Endothelial cell of umbilical vein (primary cell): ENCODE measurements at regions not wholly inside any gene's neighbourhood (a gene's known extent, or its start where the extent isn't known, plus 50 kb on each side); places are given as distances from the start of the nearest gene placed in this dataset.

ENCODE experiments used
- BruUV-seq: library from RNA; stranded (reverse); fragments of 400-500 nt; replicated peaks from 2 replicates; lab custom pipeline; 2021; lab: Mats Ljungman, UMichigan
- CTCF ChIA-PET: fragments of 300-600, 350-600 bp; sonication (Branson Sonifier 250); formaldehyde crosslinking; loops from one replicate; lab custom pipeline; 2021; ENCODE audit warnings: antibody characterized with exemption, inconsistent platforms; lab: Charles Lee
- POLR2A ChIA-PET: fragments of 300-600, 350-600 bp; sonication (Branson Sonifier 250); formaldehyde crosslinking; loops from one replicate; lab custom pipeline; 2021; ENCODE audit warnings: antibody characterized with exemption, inconsistent platforms; lab: Charles Lee
- DNase-seq: peaks from one replicate; pipeline ENCODE4 v3.0.0-alpha.2; 2011; ENCODE audit warnings: low read depth, low spot score
- FAIRE-seq: peaks from 2 replicates; lab custom pipeline; 2011; peaks lifted over from hg19 to GRCh38; lab: Jason Lieb, UNC
- H2AFZ ChIP-seq: 2 replicates; pipeline ENCODE4 v1.6.0; 2012; ENCODE audit warnings: low read depth, low read length, control low read depth, inconsistent platforms
- H3K27ac ChIP-seq: 2 replicates; pipeline ENCODE4 v1.5.1; 2011; ENCODE audit warnings: low read depth, mild to moderate bottlenecking, control low read depth, low read length, moderate library complexity; ENCODE audit not compliant: insufficient read depth
- H3K27me3 ChIP-seq, 2 experiments: 2 replicates each; pipeline versions ENCODE4 v1.6.0 to v1.6.1; 2011; ENCODE audit warnings: low read length in 2 of 2, mixed read lengths in 1 of 2; ENCODE audit not compliant: control insufficient read depth in 2 of 2, insufficient read depth in 2 of 2
- H3K36me3 ChIP-seq, 2 experiments: 2 replicates in 1 of 2; 3 replicates in 1 of 2; pipeline ENCODE4 v1.5.1; 2011; ENCODE audit warnings: low read length in 2 of 2, mild to moderate bottlenecking in 1 of 2, moderate library complexity in 1 of 2; ENCODE audit not compliant: control insufficient read depth in 2 of 2, insufficient read depth in 2 of 2; ENCODE audit errors: extremely low read depth in 1 of 2
- H3K4me1 ChIP-seq: 3 replicates; pipeline ENCODE4 v1.5.1; 2011; ENCODE audit warnings: mild to moderate bottlenecking, low read length; ENCODE audit not compliant: control insufficient read depth, insufficient read depth; ENCODE audit errors: extremely low read depth
- H3K4me2 ChIP-seq: 2 replicates; pipeline ENCODE4 v1.6.1; 2011; ENCODE audit warnings: low read length, control low read depth, mixed read lengths; ENCODE audit not compliant: insufficient read depth
- H3K4me3 ChIP-seq, 3 experiments: fragments of 200-600 bp in 1 of 3; sonication (generic), shearing (Covaris generic) in 1 of 3; replicated peaks in 1 of 3; 2 replicates each; pipeline ENCODE4 v1.5.1; 2011 to 2016; ENCODE audit warnings: control low read depth in 3 of 3, low read length in 3 of 3, mild to moderate bottlenecking in 2 of 3, inconsistent platforms in 1 of 3, low read depth in 1 of 3, moderate library complexity in 1 of 3; ENCODE audit not compliant: insufficient read depth in 1 of 3
- H3K79me2 ChIP-seq: 2 replicates; pipeline ENCODE4 v1.6.0; 2012; ENCODE audit warnings: low read length, inconsistent platforms; ENCODE audit not compliant: control insufficient read depth, insufficient read depth
- H3K9ac ChIP-seq: replicated peaks from 2 replicates; pipeline ENCODE3; 2011; ENCODE audit warnings: low read length, control low read depth; ENCODE audit not compliant: insufficient read depth; ENCODE audit errors: extremely low read depth
- H3K9me1 ChIP-seq: replicated peaks from 3 replicates; pipeline ENCODE4 v1.6.0; 2011; ENCODE audit warnings: mild to moderate bottlenecking, low read length; ENCODE audit not compliant: control insufficient read depth, insufficient read depth; ENCODE audit errors: extremely low read depth
- H3K9me3 ChIP-seq: replicated peaks from 2 replicates; pipeline ENCODE4 v1.5.1; 2012; ENCODE audit warnings: low read length, inconsistent platforms; ENCODE audit not compliant: control insufficient read depth, insufficient read depth
- H4K20me1 ChIP-seq: replicated peaks from 2 replicates; pipeline ENCODE3; 2011; ENCODE audit warnings: mild to moderate bottlenecking, low read length; ENCODE audit not compliant: control insufficient read depth, insufficient read depth; ENCODE audit errors: extremely low read depth
- EZH2 ChIP-seq: IDR thresholded peaks from 2 replicates; pipeline ENCODE4 v1.6.1; 2012; ENCODE audit warnings: borderline replicate concordance, low read depth, mild to moderate bottlenecking, moderate library complexity, low read length, inconsistent platforms; ENCODE audit not compliant: severe bottlenecking
- FOS ChIP-seq: IDR thresholded peaks from 2 replicates; pipeline ENCODE4 v1.6.1; 2011; ENCODE audit warnings: mild to moderate bottlenecking, low read length, moderate library complexity, borderline replicate concordance; ENCODE audit not compliant: insufficient read depth
- GATA2 ChIP-seq: IDR thresholded peaks from 2 replicates; pipeline ENCODE4 v1.7.0; 2011; ENCODE audit warnings: low read depth, mild to moderate bottlenecking, moderate library complexity, mixed read lengths, low read length; ENCODE audit not compliant: insufficient read length, insufficient read depth
- MYC ChIP-seq: IDR thresholded peaks from one replicate; pipeline ENCODE4 v1.6.1; 2011; ENCODE audit warnings: mild to moderate bottlenecking, low read depth, low read length
- POLR2AphosphoS5 ChIP-seq: IDR thresholded peaks from 2 replicates; pipeline ENCODE4 v1.6.1; 2012; ENCODE audit warnings: low read depth, mild to moderate bottlenecking, control low read depth, low read length, moderate library complexity; ENCODE audit not compliant: insufficient read depth
- dilution Hi-C: fragments of 300-500 bp; cut with MboI; formaldehyde crosslinking; loops from one replicate; pipeline ENCODE4 v1.15.0; 2019; ENCODE audit warnings: low sequenced_read_pairs; ENCODE audit not compliant: extremely low pct_ligation_motif_present
- intact Hi-C: fragments of 100-400 bp; cut with micrococcal nuclease; formaldehyde crosslinking; loops from one replicate; pipeline ENCODE4 v1.10.0; 2022
- TF ChIP-seq, protein P1 (sequence below), 2 donors: IDR thresholded peaks; 1 replicate in 1 of 2; 2 replicates in 1 of 2; pipeline ENCODE4 v1.5.1; 2011; ENCODE audit warnings: low read length in 2 of 2, mild to moderate bottlenecking in 2 of 2, moderate library complexity in 2 of 2, control low read depth in 1 of 2, inconsistent platforms in 1 of 2, low read depth in 1 of 2; ENCODE audit not compliant: insufficient read depth in 1 of 2; ENCODE audit errors: extremely low read depth in 1 of 2

DNA sequence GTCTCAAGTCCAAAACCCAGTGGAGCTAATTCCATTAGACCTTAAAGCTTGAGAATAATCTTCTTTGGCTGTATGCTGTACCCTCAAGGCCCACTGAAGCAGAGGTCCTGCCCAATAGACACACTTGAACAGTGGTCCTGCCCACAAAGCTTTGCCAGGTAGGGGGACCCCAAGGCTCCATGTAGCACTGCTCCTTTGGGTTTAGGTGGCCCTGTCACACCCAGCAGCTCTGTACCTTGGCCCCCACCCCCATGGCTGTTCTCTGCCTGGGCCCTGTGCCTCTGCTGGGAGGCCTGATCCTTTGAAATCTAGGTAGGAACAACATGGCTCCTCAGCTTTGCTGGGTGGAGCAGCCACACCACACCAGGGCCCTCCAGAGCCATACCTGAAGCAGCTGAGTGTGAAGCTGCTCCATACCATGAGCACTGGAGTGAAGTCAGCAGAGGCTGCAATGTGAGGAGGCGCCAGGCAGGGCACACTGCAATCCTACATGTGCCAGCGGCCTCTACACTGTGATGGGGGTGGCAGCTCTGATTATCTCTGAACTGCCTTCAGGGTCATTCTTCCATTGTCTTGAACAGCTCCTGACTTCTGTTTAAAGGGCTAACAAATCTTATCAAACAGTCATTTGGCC is 188.0 kb upstream of the CCDC54 start:
- DNase-seq: no peak
- no peak for TF ChIP-seq EZH2
- no peak for TF ChIP-seq FOS
- TF ChIP-seq, protein P1, sequence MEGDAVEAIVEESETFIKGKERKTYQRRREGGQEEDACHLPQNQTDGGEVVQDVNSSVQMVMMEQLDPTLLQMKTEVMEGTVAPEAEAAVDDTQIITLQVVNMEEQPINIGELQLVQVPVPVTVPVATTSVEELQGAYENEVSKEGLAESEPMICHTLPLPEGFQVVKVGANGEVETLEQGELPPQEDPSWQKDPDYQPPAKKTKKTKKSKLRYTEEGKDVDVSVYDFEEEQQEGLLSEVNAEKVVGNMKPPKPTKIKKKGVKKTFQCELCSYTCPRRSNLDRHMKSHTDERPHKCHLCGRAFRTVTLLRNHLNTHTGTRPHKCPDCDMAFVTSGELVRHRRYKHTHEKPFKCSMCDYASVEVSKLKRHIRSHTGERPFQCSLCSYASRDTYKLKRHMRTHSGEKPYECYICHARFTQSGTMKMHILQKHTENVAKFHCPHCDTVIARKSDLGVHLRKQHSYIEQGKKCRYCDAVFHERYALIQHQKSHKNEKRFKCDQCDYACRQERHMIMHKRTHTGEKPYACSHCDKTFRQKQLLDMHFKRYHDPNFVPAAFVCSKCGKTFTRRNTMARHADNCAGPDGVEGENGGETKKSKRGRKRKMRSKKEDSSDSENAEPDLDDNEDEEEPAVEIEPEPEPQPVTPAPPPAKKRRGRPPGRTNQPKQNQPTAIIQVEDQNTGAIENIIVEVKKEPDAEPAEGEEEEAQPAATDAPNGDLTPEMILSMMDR (IDR thresholded peaks at IDR 0.05; ENCODE audit: extremely low read depth in 1 of 2, insufficient read depth in 1 of 2, low read depth in 1 of 2, low read length in 2 of 2): no peak
- TF ChIP-seq MYC: no peak
- no peak for TF ChIP-seq GATA2
- TF ChIP-seq POLR2AphosphoS5: no peak
- H4K20me1 ChIP-seq: no peaks in the 10 kb centered on the region
- no peaks in the 10 kb centered on the region for H3K9me1 ChIP-seq
- no peak overlapping the region for H3K4me3 ChIP-seq
- H3K79me2 ChIP-seq: no peaks in the 10 kb centered on the region
- H3K4me1 ChIP-seq: no peaks in the 10 kb centered on the region
- intact Hi-C loops (no loop called here), dilution Hi-C loops (no loop called here)
- H2AFZ ChIP-seq: no peak overlapping the region
- H3K36me3 ChIP-seq: no peaks in the 10 kb centered on the region
- no peak for FAIRE-seq
- no TSS peak for BruUV-seq
- H3K9ac ChIP-seq: no peak overlapping the region
- no peak overlapping the region for H3K27ac ChIP-seq
- H3K9me3 ChIP-seq: no peaks in the 10 kb centered on the region
- ChIA-PET CTCF (no interaction called here), POLR2A (no interaction called here)
- peaks cover 0 to 1% of the 10 kb centered on the region in 2 experiments for H3K27me3 ChIP-seq
- H3K4me2 ChIP-seq: no peak overlapping the region
